HG02610 (cell line): ENCODE measurements at regions not wholly inside any gene's neighbourhood (a gene's known extent, or its start where the extent isn't known, plus 50 kb on each side); places are given as distances from the start of the nearest gene placed in this dataset.

Experiments
- ATAC-seq: cut with Tn5 transposase; IDR thresholded peaks from one replicate; pipeline ENCODE4 v1.9.1; 2021; ENCODE audit warnings: mild to moderate bottlenecking, moderate library complexity; ENCODE audit not compliant: unreplicated experiment

DNA sequence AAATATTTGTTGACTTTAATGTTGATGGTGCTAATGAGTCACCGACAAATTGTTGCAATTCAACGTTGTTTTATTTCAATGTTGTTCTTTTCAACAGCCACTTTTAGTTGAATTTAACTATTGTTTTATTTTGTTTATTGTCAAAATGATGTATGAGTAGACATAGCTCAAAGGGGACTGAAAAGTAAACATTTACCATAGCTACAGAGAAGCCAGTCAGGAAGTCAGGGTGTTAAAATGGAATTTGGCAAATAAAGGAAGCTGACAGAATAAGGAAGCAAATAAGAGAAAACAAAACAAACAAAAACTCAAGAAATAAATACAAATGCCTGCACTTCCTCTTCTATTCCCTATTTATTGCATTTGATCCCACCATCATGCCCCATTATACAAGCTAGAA, 648.4 kb upstream of the HTR2C start:
- no peak for ATAC-seq

GRCh38 chrX:113933931-113934330, 650.0 kb upstream of the HTR2C start:
- ATAC-seq, result no peak

GRCh38 chrX:113929004-113929403, 654.9 kb upstream of the HTR2C start:
- no peak for ATAC-seq

GRCh38 chrX:113920661-113921060, 663.2 kb upstream of the HTR2C start:
- ATAC-seq, result no peak

GRCh38 chrX:113919387-113919786, 664.5 kb upstream of the HTR2C start:
- no peak for ATAC-seq

- no peak for ATAC-seq
These were observed 677.7 kb upstream of the HTR2C start for GRCh38 chrX:113906168-113906567.

GRCh38 chrX:113892891-113893290, 691.0 kb upstream of the HTR2C start:
- no peak for ATAC-seq

GRCh38 chrX:113892401-113892800, 691.5 kb upstream of the HTR2C start:
- no peak for ATAC-seq

DNA sequence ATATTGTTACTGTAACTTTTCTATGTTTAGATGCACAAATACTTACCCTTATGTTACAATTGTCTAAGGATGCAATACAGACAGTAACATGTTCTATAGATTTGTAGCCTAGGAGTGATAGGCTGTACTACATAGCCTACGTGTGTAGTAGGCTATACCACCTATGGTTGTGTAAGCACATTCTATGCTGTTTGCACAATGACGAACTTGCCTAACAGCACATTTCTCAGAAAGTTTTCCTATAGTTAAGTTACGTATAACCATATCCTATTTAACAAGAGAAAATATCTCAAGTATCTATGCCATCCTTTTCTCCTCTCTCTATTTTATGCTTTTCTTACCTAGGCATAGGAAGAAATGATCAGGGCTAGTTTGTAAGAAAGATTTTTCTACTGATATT, 710.8 kb upstream of the HTR2C start:
- no peak for ATAC-seq

DNA sequence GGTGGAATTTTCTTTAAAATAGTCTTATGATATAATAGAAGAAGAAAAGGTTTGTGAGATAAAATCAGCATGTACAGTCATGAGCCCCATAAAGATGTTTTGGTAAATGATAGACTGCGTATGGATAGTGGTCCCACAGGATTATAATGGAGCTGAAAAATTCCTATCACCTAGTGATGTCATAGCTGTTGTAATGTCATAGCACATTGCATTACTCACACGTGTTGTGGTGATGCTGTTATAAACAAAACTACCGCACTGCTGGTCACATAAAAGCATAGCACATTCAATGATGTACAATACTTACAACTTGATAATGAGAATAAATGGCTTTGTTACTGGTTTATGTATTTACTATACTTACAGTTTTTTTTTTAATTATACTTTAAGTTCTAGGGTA, 715.2 kb upstream of the HTR2C start:
- no peak for ATAC-seq

DNA sequence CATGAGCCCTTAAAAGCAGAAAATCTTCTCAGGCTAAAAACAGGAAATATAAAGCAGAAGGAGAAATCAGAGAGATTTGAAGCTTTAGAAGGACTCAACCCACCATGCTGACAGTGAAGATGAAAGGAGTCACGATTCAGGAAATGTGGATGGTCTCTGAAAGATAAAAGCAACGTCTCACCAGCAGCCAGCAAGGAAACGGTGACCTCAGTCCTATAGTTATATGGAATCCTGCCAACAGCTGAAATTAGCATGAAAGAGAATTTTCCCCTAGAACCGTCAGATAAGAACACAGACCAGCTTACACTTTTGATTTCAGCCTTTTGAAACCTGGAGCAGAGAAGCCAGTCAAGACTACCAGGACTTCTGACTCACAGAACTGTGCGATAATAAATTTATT, 715.7 kb upstream of the HTR2C start:
- no peak for ATAC-seq

- no peak for ATAC-seq
These were observed 734.5 kb upstream of the HTR2C start for GRCh38 chrX:113849408-113849807.

GRCh38 chrX:113833096-113834055, 750.5 kb upstream of the HTR2C start:
- no peak for ATAC-seq

DNA sequence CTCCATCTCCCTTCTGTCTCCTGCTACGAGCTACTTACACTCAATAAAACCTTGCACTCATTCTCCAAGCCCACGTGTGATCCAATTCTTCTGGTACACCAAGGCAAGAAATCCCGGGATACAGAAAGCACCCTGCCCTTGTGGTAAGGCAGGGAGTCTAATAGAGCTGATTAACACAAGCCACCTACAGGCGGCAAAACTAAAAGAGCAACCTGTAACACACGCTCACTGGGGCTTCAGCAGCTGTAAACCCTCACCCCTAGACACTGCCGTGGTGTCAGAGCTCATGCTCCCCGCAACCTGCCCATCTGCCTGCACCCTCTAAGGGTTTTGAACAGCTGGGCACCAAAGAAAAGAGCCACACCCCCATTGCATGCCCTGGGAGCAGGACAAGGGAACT, 755.4 kb upstream of the HTR2C start:
- no peak for ATAC-seq

DNA sequence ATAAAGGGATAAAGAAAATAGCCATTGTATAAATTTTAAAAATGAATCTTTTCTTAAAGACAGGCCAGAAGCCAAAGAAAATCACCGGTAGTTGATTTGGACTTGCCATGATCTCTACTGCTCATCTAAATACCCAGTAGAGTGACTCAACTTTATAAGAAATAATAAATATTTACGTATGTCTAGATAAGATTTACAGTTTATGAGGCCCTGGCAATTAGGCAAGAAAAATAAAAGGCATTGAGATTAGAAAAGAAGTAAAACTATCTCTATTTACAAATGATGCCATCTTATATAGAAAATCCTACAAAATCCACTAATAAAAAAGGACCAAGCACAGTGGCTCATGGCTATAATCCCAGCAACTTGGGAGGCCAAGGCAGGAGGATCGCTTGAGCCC, 765.5 kb upstream of the HTR2C start:
- ATAC-seq, result no peak

DNA sequence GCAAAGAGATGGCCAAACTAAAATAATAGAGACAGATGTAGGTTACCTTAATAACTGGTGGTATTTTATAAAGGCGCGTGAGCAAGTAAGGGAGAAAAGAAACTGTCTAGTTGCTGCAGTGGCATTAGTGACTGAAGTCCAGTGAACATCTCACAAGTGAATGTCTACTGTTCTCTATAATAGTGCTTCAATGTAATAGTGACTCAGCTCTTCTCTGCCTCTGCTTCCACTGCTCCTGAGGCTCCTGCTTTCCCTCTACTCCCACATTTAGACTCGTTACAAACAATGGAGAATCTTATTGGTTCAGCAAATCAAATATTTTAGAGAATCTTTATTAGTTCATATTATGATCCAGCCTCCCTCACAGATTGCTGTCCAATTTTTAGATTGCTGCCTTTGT, 779.1 kb upstream of the HTR2C start:
- ATAC-seq, result no peak

DNA sequence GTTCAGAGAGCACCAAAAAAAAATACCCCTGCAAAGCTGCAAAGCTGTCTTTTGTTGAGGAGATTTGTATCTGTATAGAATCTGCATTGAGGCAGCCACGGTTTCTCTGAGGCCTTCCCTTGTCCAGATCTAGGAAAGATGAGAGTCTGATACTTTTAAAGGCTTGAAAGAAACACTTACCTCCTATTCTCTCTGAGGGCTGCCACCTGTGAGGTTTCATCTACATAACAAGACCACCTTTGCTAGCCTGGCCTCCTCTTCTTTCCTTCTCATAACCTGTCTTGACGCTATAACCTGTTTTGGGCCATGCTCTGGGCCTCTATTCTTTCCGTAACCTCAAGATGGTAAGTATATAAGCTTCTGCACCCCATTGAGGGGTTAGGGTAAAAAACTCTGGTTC, 779.6 kb upstream of the HTR2C start:
- no peak for ATAC-seq

- no peak for ATAC-seq
These were observed 781.0 kb upstream of the HTR2C start for GRCh38 chrX:113802837-113803236.

- ATAC-seq, result no peak
These were observed 782.9 kb upstream of the HTR2C start for GRCh38 chrX:113800955-113801354.

- ATAC-seq, result no peak
These were observed 790.3 kb upstream of the HTR2C start for GRCh38 chrX:113793563-113793962.

DNA sequence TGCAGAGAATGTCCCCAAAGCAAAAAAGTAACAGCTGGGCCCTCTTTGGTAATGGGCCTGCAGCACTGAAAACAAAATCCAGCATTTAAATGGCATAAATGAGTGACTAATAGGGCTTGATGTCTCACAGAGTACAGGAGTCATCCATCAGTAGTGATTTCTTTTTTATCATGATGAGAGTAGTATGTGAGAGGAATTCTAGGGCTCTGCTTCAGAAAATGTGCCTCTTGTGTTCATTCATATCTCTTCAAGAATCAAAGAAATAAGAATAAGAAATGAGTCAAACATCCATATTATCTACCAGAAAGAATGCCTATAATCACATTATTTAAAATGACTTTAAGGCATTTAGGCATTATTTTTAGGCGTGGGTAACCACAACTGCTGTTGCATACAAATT, 792.9 kb upstream of the HTR2C start:
- ATAC-seq, result no peak

- peak; percentile 63 for ATAC-seq
These were observed 799.1 kb upstream of the HTR2C start for GRCh38 chrX:113784754-113785153.

- ATAC-seq, result no peak
These were observed 813.1 kb upstream of the HTR2C start for GRCh38 chrX:113770806-113771205.
